HG03432 (cell line): ENCODE measurements at regions not wholly inside any gene's neighbourhood (a gene's known extent, or its start where the extent isn't known, plus 50 kb on each side); places are given as distances from the start of the nearest gene placed in this dataset.
"Not testable (repeated sequence)": the region's sequence is repeated elsewhere in the genome, so short reads cannot be mapped to it uniquely, and the experiment has no call there.

ENCODE experiments used
- ATAC-seq: cut with Tn5 transposase; IDR thresholded peaks from one replicate; pipeline ENCODE4 v1.9.1; 2021; ENCODE audit warnings: mild to moderate bottlenecking, moderate library complexity; ENCODE audit not compliant: unreplicated experiment

DNA sequence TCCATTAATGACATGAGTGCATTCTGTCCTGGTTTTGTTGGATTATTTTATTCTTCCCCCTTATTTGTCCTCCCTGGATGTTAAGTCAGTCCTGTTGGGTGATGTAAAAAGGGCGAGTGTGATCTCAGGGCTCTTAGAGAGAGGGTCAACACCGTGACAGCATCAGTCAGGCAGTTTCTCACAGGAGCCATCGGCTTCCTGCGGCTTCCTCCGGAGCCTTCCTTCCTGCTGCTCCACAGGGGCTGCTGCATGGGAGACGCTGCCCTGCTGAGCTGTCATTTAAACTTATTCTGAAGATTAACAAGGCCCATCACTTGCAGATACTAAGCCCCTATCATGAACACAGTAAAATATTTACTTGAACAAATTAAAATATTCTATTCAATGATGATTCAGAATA is 211.3 kb downstream of the SPATA31A1 start:
- not testable (repeated sequence) for ATAC-seq

- ATAC-seq: not testable (repeated sequence)
These were observed 211.9 kb downstream of the SPATA31A1 start for GRCh38 chr9:39567396-39567795.

- not testable (repeated sequence) for ATAC-seq
These were observed 213.4 kb downstream of the SPATA31A1 start for GRCh38 chr9:39568900-39569299.

DNA sequence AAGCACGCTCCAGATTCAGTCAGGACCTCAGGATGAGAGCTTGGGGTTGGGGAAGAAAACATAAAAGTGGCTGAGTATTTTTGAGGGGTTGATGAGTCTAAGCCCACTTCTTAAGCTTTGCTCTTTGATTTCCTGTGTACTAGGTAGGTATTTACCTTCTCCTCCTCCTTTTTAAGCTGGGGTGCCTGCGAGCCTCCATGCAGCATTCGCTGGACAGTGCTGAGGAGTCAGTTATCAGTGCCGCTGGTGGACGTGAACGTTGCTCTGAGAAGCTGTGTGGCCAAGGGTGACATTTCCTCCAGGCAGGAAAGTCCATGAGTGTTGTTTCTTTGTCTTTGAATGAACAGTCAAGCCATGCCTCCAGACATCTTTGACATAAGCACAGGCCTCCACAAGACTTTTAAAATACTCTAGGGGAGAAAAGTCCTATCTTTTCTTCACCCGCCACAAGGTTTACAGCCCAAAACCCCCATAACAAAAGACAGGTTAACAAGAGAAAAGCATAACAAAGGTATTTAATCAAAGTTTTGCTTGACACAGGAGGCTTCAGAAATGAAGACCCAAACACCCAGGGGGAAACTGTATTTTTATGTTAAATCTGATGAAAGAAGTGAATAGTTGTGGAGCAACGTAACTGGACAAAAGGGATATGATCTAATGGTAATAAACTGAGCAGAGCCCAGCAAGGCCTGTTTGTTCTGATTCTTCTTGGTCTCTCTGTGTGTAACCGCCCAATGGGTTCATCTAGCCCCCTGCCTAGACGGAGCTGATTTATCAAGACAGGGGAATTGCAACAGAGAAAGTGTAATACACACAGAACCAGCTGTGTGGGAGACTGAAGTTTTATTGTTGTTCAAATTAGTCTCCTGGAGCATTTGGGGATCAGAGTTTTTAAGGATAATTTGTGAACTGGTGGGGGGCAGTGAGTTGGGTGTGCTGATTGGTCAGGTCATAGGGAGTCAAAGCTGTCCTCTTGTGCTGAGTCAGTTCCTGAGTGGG is 217.9 kb downstream of the SPATA31A1 start:
- ATAC-seq: not testable (repeated sequence)

GRCh38 chr9:39579000-39579399 is 223.5 kb downstream of the SPATA31A1 start:
- ATAC-seq: not testable (repeated sequence)

DNA sequence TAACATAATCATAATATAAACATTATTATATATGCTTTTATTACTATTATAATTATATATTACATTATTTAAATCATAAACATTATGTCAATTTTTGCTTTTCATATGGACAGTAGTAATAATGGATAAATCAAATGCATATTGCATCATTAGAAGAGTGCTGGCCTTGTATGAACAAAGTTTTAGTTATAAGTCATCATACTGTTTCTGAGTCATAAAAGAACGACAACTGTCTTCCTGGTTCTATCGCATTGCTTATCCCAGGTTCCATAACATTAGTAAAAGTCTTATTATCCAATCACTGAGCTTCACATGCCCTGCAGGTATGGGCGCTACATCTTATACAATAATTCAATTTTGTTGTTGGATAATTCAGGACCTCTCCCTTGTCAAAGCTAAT is 225.8 kb downstream of the SPATA31A1 start:
- not testable (repeated sequence) for ATAC-seq

- not testable (repeated sequence) for ATAC-seq
These were observed 227.4 kb downstream of the SPATA31A1 start for GRCh38 chr9:39582677-39583412.

DNA sequence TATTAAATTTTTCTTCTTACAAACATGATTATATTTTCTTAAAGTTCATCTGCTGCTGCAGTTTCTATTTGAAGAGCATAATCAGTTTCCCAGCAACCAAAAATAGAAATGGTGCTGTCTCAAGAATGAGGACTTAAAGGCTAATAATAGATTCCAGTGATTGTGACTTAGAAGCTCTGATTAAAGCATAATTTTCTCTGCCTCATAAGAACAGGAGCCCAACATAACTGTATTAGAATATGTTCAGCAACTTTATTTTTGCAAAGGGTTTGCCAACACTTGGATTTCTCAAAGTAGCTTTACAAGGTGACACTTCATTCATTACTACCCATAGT is 227.9 kb downstream of the SPATA31A1 start:
- ATAC-seq: not testable (repeated sequence)

- not testable (repeated sequence) for ATAC-seq
These were observed 229.8 kb downstream of the SPATA31A1 start for GRCh38 chr9:39585233-39585632.

GRCh38 chr9:39587844-39588499 is 232.5 kb downstream of the SPATA31A1 start:
- ATAC-seq: no peak

DNA sequence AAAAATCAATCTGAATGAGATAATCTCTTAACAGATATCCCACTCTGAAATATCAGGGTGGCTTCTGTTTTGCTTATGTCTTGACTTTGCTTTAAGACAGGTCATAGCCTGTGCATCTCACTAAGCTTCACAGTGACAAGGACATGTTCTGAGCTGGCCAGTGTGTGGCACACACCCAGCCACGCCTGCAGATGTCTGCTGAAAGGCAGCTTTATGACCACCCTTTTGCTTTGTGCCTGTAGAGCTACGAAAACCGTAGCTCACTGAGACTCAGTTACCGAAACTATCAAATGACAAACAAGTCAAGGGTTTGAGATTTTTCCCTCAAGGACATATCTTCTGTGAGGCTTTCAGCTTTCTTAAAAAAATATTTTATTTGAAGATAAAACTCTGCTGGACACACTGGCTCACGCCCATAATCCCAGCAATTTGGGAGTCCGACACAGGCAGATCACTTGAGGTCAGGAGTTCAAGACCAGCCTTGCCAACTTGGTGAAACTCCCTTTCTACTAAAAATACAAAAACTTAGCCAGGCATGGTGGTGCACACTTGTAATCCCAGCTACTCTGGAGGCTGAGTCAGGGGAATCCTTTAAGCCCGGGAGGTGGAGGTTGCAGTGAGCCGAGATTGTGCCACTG is 233.2 kb downstream of the SPATA31A1 start:
- ATAC-seq: no peak

- ATAC-seq: not testable (repeated sequence)
These were observed 248.6 kb downstream of the SPATA31A1 start for GRCh38 chr9:39604089-39604488.

- ATAC-seq: peak; percentile 95
These were observed 256.2 kb downstream of the SPATA31A1 start for GRCh38 chr9:39611449-39612231.

DNA sequence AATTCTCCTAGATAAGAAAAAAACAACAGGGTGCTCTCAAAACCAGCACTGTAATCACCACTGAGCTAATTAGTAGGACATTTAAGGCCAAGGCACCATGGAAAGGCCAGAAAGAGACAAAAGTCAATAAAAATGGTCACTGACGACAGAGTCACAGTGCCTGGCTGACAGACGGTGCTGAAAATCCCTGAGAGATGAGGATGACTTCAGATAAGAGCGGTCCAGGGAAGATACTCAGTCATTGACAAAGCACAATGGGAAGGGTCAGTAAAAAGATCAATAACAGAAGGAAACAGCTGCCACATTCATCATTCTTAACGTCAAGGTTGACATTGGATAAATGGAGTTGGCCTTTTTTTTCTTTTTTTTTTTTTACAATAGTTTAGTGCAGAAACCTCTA is 261.0 kb downstream of the SPATA31A1 start:
- ATAC-seq: not testable (repeated sequence)

DNA sequence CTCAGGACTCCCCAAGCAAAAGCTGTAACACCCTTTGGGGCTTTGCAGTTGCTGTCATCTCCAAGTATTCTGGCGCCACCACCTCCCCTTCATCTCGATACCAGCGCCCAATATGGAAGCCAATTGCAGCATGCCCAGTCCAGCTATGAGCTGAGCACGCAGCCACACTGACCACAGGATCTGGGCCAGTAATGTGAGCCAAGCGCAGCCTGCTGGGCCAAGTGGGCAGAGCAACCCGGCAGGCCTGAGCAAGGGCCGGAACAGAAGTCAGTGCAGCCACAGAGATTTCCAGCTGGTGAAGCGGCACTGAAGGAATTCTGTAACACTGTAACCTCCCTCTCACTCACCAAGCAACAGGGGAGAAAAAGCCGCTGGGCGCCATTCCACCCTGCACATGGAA is 268.6 kb downstream of the SPATA31A1 start:
- not testable (repeated sequence) for ATAC-seq

DNA sequence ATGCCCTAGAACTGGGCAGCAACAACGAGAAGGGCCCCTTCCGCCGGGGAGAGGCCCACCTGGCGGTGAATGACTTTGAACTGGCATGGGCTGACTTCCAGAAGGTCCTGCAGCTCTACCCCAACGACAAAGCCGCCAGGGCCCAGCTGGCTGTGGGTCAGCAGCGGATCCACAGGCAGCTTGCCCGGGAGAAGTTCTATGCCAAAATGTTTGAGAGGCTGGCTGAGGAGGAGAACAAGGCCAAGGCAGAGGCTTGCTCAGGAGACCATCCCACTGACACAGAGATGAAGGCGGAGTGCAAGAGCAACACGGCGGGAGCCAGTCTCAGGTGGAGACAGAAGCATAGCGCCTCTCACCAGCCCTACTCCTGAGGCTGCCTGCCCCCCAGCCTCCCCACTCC is 276.6 kb downstream of the SPATA31A1 start:
- not testable (repeated sequence) for ATAC-seq

DNA sequence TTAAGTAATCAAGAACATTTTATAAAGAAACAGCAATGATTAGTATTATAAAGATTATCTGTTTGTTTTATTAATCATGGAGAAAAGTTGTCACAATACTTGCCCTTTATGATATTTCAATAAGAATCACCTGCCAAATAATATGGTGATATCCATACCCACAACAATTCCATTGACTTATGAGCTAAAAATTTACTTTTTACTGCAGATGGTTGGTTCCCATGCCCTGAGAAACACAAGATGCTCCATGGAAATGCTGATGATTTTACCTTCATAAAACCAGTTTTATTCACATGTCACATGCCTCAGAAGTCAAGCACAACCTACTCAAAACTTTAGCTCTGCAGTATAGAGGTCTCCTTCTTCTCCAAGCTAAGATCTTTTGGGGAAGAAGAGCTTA is 293.6 kb downstream of the SPATA31A1 start:
- ATAC-seq: not testable (repeated sequence)

DNA sequence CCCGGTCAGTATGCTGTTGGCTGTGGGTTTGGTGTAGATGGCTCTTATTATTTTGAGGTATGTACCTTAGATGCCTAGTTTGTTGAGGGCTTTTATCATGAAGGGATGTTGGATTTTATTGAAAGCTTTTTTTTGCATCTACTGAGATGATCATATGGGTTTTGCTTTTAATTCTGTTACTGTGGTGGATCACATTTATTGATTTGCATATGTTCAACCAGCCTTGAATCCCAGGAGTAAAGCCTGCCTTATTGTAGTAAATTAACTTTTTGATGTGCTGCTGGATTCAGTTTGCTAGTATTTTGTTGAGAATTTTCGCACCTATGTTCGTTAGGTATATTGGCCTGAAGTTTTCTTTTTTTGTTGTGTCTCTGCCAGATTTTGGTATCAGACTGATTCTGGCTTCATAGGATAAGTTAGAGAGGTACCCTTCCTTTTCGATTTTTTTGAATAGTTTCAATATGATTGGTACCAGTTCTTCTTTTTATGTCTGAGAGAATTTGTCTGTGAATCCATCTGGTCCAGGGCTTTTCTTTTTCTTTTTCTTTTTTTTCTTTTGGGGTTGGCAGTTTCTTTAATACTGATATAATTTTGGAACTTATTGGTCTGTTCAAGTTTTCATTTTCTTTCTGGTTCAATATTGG is 301.6 kb downstream of the SPATA31A1 start:
- peak; percentile 94 for ATAC-seq

GRCh38 chr9:39663020-39663419 is 307.6 kb downstream of the SPATA31A1 start:
- ATAC-seq: peak; percentile 47
